Skin epidermis (tissue), 12 donors: ENCODE measurements at regions not wholly inside any gene's neighbourhood (a gene's known extent, or its start where the extent isn't known, plus 50 kb on each side); places are given as distances from the start of the nearest gene placed in this dataset.

Experiments used
- H3K27ac ChIP-seq, 21 experiments: fragments of 200-600 bp; sonication (generic) in 11 of 21; one replicate each; pipeline ENCODE4 v1.5.0; 2020; ENCODE audit warnings: mild to moderate bottlenecking in 3 of 21, inconsistent platforms in 2 of 21, moderate library complexity in 2 of 21
- H3K4me3 ChIP-seq, 7 experiments: fragments of 200-600 bp; sonication (generic) in 2 of 7; one replicate each; pipeline ENCODE4 v1.5.0; 2020; ENCODE audit warnings: inconsistent platforms in 2 of 7, mild to moderate bottlenecking in 2 of 7, moderate library complexity in 1 of 7

DNA sequence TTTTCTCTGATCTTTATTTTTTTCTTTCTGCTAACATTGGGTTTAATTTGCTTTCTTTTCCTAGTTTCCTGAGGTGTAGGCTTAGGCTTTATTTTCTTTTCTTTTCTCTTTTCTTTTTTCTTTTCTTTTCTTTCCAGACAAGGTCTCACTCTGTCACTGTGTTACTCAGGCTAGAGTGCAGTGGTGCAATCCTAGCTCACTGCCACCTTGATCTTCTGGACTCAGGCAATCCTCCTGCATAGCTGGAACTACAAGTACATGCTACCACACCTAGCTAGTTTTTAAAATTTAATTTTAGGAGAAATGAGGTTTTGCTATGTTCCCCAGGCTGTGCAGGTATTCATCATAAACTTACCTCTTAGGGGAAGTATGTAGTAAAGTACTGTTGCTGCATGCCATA is 197.8 kb upstream of the ANKRD50 start:
- Histone ChIP-seq H3K4me3 (no peak overlapping the region), H3K27ac (no peak overlapping the region)

DNA sequence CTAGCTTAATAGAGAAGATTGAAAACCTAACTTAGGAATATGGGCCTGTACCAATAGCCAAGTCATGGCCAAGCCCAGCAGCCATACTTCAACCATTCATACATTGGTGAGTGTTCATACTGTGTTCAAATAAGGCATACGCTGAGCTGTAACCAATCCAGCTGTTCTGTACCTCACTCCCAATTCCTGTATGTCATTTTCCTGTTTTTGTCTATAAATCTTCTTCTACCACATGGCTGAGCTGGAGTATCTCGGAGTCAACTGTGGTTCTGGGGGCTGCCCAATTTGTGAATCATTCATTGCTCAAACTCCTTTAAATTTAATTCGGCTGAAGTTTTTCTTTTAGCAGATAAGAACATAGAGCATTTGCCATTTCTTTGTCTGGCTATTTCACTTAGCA is 195.3 kb upstream of the ANKRD50 start:
- Histone ChIP-seq H3K27ac (no peak overlapping the region), H3K4me3 (no peak overlapping the region)

DNA sequence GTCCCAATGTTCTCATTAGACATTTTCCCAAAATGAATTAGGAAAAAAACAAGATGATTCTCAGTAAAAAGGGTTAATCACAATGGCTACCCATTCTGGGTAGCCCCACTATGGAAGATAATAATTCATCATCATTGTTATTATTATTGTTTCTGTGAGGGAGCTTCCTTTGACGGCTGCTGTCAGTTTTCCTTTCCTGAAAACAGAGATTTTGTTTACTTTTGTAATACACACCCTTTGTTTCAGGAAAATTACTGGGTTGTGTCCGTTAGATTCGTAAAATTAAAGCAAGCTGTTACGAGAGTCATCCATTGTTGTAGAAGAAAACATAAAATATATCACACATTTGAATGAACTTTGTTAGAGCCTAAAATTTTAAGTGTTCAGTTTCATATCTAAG is 192.9 kb upstream of the ANKRD50 start:
- H3K4me3 ChIP-seq, result no peak overlapping the region
- no peak overlapping the region for H3K27ac ChIP-seq

DNA sequence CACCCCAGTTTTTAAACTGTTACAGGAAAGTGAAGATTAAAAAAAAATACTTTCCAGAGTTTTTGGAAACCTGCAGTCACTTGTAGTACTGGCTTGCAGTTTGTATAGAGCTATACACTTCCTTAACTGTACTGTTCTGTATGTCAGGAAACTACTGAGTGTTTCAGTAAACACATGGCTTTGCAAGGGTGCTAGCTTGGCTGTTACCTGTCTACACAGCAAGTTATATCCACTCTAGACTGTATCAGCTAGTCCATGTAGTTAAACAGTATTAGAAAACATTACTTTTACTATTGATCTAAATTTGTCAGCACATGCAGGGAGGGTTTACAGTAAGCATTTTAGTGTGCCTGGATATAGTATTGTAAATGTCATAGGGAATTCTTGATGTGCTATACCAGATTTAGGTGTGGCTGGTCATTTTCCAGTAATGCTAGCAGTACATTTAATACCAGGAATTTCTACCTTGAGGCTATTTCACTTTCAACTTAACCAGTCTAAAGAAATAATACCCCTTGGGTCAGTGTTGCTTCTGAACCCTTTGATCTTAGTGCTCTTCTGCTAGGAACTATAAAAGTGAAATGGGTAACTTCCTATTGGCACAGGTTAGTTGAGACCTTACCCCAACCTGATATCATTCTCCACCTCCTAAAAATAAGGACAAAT is 192.3 kb upstream of the ANKRD50 start:
- Histone ChIP-seq H3K4me3 (no peak overlapping the region), H3K27ac (no peak overlapping the region)

GRCh38 chr4:124903995-124904722 is 191.6 kb upstream of the ANKRD50 start:
- peak overlapping the region in 1 of 21 experiments; percentile 19 for H3K27ac ChIP-seq
- peak overlapping the region in 1 of 7 experiments; percentile 16 for H3K4me3 ChIP-seq

- H3K4me3 ChIP-seq, result no peak overlapping the region
- no peak overlapping the region for H3K27ac ChIP-seq
These were observed 189.5 kb upstream of the ANKRD50 start for GRCh38 chr4:124902001-124902515.

- H3K4me3 ChIP-seq, result no peak overlapping the region
- H3K27ac ChIP-seq, result no peak overlapping the region
These were observed 187.5 kb upstream of the ANKRD50 start for GRCh38 chr4:124899997-124900396.

GRCh38 chr4:124890522-124890921 is 178.0 kb upstream of the ANKRD50 start:
- Histone ChIP-seq H3K27ac (no peak overlapping the region), H3K4me3 (no peak overlapping the region)

- no peak overlapping the region for H3K4me3 ChIP-seq
- no peak overlapping the region for H3K27ac ChIP-seq
These were observed 175.2 kb upstream of the ANKRD50 start for GRCh38 chr4:124887739-124888138.

GRCh38 chr4:124884316-124884715 is 171.8 kb upstream of the ANKRD50 start:
- Histone ChIP-seq H3K27ac (no peak overlapping the region), H3K4me3 (no peak overlapping the region)

DNA sequence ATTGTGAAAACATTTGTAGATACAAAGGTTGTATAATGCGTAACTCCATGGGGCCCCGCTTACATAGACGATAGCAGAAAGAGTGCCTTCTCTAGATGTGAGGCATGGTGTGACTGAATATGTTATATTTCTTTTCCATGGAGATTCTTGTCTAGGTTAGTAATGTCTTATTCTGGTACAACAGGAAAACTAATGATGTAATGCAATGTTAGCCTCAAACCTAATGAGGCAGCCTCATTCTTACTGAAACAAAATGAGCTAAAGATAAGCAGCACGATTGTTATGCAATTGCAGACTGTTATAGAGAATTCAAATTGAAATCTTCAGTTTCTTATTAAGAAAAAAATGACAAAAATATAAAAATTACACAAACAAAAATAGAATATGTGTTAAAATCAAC is 171.1 kb upstream of the ANKRD50 start:
- H3K27ac ChIP-seq, result no peak overlapping the region
- no peak overlapping the region for H3K4me3 ChIP-seq

DNA sequence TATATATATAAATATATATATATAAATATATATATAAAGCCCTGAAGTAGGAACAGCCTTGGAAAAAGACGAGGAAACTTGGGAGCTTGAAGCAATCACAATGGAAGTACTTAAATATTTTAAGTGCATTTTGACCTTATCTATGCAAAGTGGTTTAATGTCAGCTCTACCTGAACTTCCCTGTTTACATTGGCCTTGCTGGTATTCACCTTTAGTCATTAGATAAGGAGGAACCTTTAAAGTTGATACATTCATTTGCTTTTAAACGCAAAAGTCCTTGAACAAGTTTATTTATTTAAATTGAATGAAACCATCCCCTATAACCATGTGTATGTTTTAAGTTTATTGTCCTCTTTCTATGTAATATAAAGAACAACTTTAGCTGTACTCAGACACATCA is 166.7 kb upstream of the ANKRD50 start:
- Histone ChIP-seq H3K27ac (no peak overlapping the region), H3K4me3 (no peak overlapping the region)

GRCh38 chr4:124874172-124874450 is 161.6 kb upstream of the ANKRD50 start:
- H3K27ac ChIP-seq, result no peak overlapping the region
- no peak overlapping the region for H3K4me3 ChIP-seq

DNA sequence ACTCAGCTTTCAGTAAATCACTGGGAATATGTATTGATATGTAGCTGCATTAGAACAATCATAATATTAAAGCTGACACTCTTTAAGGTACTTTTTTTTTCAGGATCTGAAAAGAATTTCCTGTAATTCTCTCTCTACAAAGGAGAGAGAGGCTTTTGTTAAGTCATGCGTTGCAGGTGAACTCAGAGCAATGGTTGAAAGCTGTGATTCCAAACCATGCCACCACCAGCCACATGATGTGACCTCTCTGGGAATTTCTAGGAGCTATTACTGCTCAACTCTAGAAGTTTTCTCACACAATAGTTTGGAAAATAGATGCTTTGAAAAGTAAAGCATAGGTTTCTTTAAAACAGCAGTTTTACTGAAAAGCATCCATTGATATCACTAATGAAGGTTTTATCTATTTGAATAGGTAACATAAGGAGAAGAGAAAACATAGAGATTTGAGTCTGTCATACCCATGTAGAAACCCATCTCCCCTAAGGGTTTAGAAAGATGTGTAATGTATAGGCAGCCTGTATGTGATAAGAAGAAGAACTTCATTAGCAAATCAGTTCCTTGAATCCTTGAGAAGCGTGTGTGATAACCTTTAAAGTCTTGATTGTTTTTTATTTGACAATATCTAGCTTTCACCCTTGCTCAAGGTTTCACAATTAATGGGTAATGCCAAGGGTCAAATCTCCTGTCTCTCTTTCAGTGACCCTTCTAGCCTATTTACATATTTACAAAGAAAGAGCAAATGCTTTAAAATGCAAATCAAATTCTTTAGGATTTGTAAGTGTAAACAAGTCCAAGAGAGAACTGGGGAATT is 161.0 kb upstream of the ANKRD50 start:
- no peak overlapping the region for H3K27ac ChIP-seq

DNA sequence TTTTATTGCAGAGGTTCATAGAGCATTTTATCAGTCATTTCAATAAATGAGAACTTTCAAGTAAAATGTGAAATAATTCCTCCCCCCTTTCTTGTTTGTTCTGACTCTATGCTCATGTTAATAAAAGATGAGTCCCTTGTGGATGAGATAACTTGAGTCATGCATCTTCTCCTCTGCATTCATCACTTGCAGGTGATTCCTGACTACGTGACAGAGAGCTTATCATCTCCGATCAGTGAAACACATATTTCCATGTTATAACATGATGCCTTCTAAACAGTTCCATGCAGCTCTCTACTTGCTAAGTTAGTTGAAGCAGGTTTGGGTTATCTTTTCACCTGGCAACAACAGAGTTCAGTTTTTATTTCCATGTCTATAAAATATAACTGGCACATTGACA is 160.1 kb upstream of the ANKRD50 start:
- H3K27ac ChIP-seq, result no peak overlapping the region
- H3K4me3 ChIP-seq, result no peak overlapping the region

More for the DNA sequence above, 161.0 kb upstream of the ANKRD50 start:
- H3K4me3 ChIP-seq, result no peak overlapping the region

DNA sequence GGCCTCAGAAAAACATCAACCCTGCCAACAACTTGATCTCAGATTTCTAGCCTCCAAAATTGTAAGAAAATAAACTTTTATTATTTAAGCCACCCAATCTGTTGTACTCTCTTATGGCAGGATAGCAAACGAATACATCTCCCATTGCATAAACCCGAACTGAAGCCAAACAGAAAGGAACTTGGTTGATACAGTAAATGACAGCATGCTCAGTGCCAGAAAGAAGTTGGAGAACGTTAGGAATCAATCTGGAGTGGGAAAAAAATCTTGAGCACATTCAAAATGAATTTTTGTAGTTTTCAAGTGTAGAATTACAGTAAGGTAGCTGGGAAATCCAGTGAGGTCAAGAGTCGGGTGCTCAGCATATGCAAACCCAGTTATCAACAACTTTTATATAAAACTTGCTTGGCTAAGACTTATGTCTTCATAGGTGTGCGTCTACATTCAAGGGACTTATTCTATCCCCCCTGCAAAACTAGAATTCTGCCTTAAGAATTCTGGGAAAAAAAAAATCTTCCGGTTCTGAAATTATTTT is 157.5 kb upstream of the ANKRD50 start:
- Histone ChIP-seq H3K27ac (peak overlapping the region in 2 of 21 experiments; percentile 6 to 46), H3K4me3 (no peak overlapping the region)

DNA sequence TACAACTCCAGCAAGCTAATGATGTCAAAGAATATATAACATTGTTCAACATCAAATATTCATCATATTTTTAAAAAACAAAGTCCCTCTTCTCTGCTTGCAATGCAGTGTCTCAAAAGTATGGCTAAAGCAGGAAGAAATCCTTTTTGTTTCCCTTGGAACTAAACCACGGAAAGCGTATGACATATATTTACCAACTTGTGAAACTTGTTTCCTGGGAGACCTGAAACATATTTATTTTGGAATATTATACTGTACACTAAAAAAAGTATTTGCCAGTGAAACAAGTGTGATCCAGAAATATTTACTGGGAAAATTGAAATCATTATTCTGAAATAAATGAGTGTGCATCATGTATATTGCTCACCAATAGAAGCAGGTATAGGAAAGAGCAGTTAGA is 156.0 kb upstream of the ANKRD50 start:
- H3K4me3 ChIP-seq, result no peak overlapping the region
- H3K27ac ChIP-seq, result no peak overlapping the region

GRCh38 chr4:124867536-124867935 is 155.0 kb upstream of the ANKRD50 start:
- no peak overlapping the region for H3K27ac ChIP-seq
- H3K4me3 ChIP-seq, result no peak overlapping the region

GRCh38 chr4:124866301-124866700 is 153.8 kb upstream of the ANKRD50 start:
- Histone ChIP-seq H3K27ac (no peak overlapping the region), H3K4me3 (no peak overlapping the region)

GRCh38 chr4:124863040-124863545 is 150.6 kb upstream of the ANKRD50 start:
- no peak overlapping the region for H3K4me3 ChIP-seq
- peak overlapping the region in 1 of 21 experiments; percentile 12 for H3K27ac ChIP-seq
